Islet precursor cell (in vitro differentiated cells): ENCODE measurements at regions not wholly inside any gene's neighbourhood (a gene's known extent, or its start where the extent isn't known, plus 50 kb on each side); places are given as distances from the start of the nearest gene placed in this dataset.

Experiments used
- DNase-seq: peaks from one replicate; pipeline ENCODE4 v3.0.0-alpha.2; 2018

DNA sequence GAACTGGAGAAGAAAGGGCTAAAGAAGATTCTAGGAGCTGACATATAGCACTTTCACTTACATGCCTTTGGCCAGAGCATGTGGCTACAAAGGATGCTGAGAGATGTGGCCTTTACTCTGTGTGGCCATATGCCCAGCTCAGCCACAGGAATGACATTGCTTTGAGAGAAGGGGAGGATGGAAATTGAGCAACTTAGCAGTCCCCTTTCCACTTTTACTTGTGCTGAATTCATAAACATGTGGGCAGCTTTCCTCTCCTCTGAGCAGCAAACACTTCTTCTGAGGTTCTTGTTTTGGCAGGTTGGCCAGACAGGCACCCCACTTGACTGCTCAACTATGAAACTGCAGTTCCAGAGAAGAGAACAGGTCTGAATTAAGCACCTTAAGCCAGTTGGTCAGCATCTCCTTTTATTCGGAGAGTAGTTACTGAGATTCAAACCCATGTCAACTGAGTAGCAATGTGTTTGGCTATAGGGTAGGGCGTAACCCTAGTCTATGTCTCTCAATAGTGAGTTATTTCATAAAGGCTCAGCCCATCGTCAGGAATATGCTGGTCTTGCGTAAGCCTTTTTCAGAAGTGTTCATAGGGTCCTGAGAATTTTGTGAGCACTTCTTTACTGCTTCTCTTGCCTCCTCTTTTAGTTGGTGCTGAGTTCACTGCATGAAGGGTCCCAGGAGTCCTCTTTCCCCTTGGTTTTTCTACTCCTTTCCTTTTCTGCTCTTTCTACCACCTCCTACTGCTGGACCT, 134.5 kb downstream of the PALM2AKAP2 start:
- no peak for DNase-seq

DNA sequence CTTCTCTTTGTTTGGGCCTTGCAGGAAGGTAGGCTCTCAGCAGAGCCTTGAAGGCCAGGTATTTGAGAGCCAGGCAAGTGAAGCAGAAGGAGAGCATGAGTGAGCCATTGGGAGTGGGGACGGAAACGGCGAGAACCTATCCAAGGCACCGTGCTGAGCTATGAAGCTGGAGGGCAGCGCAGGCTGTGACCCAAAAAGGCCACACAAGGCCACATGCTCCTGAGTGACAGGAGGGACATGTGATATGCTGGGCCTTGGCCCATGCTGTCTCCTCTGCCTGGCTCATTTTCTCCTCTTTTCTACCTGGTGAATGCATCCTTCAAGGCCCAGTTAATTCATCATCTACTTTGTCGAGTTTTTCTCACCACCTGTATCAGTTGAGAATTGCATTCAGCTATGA, 136.3 kb downstream of the PALM2AKAP2 start:
- DNase-seq = no peak

DNA sequence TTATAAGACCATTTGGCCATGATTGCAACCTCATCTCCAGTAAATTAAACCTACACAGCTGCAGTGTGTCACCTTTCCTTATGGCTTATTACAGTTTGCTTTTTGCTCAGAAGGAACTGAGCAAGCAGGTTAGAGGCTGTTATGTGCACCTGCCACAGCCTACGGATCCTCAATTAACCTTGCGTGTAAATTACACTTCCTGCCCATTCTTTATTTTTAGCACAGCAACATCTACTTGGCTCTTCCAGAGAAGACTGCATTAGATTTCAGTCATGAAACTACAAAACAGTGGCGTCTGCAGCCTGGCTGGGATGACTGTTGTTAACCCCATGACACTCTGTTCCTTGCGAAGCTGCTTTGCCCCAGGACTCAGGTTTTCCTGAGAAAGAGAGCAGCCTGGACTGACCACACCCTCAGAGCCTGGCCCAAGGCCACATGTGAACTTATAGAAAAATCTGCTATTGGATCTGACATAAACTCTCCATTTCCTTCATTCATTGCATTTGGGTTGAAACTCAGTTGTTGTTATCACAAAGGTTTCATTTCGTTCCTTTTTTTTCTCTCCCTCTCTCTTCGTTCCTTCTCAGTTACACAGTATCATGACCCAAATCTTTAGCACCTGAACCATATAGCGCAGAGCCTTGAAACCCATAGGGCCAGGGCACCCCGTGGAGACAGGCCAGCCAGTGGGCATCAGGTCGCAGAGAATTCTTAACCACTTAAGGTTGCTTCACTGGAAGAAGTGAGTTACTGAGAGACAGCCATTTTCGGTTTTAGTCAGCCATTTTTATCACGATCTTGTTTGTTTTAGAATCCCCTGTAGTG, 138.6 kb downstream of the PALM2AKAP2 start:
- DNase-seq = no peak

DNA sequence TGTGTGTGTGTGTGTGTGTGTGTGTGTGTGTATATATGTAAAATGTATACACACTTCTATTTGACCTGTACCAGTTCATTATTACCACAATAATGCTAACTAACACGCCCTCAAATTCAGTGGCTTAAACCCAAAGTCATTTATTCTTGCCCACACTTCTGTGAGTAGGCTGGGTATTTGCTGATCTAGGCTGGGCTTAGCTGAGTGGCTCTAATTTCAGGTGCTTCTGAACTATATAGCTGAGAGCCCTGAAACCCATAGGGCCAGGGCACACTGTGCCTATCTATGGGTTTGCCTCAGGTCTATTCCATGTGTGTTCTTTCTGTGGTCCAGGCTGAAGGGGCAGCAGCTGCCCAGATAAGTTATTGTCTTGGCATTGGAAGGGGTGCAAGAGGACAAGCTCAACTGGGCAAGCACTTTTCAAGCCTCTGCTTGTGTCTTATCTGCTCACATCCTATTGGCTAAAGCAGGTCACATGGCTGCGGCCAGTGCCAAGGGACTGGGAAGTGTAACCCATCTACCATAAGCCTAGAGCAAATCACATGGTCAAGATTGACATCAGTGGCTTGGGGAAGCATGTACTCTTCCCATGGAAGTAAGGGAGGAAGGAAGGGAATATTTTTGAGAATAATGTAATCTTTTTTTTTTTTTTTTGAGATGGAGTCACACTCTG, 139.9 kb downstream of the PALM2AKAP2 start:
- no peak for DNase-seq

DNA sequence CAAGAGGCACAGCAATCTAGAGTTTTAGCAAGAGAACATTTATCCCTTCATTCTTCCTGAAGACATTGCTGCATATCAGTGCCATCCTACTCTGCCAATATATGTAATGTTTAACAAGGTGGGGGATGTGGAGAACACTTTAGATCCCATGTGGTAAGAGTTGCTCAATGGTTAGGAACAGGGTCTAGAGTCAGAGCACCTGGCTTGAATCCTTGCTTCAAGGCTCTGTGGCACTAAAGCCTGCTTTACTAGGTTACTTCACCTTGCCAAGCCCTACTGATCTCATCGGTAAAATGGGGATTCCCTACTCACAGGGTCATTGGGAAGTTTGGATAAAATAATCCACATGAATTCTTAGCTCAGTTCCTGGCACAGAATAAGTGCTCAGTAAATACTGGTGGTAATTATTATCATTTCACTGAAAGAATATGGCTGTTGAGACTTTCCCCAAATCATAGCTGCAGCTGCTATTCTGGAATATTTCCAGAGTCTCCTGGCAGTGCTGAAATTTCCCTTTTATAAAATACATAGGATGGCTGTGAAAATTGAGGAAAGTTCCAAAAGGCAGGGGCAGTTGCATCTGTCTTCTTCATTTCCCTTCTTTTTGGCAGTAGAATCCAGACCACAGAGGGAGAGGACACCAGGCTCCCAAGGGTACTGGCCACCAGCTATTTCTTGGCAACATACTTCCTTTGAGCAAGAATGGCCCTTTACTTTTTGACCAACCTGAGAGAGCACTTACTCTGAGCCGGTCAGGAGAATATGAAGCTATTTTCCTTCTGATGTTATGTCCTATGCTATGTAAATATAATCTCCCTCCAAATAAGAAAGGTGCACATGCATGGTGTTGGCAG, 142.8 kb downstream of the PALM2AKAP2 start:
- no peak for DNase-seq

DNA sequence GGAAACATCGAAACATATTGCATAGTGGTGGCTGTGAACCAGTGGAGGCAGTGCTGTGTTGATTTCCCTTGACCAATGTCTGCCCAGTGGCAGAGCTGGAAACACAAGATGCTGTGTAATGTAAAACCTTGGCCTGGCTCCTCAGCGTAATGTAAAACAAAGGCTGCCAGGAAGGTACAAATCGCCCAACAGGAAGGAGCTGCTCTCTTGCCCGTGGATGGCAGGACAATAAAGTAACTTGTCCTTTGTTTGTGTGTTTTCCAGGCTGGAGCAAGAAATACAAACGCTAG, 143.4 kb downstream of the PALM2AKAP2 start:
- no peak for DNase-seq

DNA sequence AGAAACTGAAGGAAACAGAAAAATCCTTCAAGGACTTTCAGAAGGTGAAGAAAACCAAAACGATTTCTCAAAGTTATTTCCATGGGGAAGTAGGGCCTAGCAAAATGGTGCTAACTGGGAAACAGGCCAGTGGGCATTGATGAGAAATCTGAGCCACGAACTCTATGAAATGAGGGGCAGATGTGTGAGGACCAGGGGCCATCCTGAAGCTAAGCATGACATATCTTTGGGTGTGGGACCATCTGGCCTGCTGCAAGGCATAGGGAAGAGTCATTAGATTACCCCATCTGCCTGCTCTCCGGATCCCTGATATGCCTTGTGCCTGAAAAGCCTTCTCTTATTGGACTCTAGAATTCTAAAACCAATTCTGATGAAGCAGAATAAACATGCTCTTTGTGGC, 143.8 kb downstream of the PALM2AKAP2 start:
- DNase-seq = no peak

DNA sequence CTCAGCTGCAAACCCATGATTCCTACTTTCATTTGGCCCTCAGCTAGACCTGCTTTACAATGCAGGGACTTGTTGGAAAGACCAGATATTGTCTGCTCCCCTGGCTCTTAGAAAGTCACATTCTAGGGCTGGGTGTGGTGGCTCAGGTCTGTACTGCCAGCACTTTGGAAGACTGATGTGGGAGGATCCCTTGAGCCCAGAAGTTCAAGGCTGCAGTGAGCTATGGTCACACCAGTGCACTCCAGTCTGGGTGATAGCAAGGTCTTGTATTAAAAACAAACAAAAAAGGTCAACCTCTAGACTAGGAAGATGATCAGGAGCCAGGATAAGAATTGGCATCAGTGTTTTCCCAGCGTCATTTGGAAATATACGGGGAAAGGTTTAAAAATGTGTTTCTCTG, 145.8 kb downstream of the PALM2AKAP2 start:
- no peak for DNase-seq

DNA sequence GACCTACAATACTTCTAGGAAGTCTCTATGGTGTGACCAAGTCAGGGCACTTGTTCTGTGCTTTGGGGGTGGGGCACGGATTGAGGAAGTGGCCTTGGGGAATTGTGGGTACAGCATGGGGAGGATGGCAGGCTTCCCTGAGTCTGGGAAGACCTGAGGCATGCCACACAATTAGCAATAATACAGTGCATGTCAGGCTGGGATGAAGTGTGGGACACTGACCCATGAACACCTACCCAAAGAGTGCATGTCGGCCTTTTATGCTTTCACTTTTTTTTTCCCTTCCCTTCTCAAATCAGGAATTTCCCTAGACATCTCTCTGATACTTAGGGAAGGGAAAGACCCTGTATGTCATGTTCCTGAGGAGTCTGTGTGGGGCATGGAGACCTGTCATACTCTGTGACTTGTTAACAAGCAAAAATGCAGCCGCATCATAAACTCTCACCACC, 146.4 kb downstream of the PALM2AKAP2 start:
- DNase-seq = no peak

DNA sequence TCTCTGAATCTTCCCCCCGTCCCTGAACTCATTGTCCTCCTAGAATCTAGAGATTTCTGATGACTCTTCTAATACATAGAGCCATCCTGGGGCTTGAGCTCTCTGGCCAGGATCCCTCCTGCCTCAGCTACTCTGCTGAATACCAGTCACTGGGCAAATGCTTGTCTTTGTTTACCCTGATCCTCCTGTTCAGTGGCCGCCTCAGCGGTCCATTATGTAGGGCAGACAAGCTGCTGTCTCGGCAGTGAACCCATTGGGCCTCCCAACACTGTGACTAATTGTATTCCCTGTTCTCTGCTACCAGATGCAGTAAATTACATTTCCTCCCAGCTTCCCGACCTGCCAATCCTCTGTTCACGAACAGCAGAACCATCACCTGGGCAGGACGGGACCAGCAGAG, 151.6 kb downstream of the PALM2AKAP2 start:
- DNase-seq = no peak

DNA sequence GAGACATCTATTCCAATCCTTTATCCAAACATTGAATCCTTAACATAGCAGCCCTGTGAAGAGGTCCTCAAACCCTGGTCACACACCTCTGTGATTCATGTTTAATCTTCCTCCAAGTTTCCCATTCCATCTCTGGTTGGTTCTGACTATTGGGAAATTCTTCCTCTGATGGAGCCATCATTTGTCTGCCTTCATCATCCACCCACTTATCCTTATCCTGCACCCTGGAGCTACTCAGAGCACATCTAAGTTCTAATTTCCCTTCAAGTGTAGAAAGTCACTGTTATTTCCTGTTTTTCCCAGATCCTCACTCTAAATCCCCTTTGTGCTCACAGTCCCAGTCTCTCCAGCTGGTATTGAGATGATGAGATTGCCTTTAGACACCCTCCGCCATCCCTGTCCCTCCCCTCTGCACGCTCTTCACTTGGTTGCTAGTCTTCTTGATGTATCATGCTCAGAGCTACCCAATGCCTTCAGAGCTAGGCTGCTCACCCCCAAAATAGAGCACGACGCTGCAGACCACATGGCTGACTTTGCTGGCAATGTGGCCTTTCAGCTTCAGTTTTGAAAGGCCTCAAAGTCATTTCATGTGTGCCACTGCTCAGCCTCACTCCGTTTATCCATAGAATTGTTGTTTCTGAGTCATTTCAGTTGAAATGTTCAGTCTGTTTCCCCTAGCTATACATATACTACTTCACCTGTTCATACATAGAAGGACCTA, 154.3 kb downstream of the PALM2AKAP2 start:
- DNase-seq = no peak

DNA sequence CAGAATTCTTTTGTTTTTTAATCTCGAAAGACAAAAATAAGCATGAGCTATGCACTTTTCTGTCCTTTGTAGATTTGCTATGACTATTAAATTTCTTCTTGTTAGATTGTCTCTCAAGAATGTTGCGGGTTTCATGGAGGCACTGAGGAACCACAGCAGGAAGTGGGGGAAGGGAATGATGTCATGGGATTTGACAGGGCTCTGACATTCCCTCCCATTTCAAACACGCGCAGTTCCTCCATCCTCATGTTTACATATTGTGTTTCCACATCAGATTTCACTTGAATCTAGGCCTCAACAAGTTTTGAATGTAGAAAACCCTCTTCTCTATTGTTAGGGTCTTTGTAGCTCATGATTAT, 154.8 kb downstream of the PALM2AKAP2 start:
- no peak for DNase-seq

DNA sequence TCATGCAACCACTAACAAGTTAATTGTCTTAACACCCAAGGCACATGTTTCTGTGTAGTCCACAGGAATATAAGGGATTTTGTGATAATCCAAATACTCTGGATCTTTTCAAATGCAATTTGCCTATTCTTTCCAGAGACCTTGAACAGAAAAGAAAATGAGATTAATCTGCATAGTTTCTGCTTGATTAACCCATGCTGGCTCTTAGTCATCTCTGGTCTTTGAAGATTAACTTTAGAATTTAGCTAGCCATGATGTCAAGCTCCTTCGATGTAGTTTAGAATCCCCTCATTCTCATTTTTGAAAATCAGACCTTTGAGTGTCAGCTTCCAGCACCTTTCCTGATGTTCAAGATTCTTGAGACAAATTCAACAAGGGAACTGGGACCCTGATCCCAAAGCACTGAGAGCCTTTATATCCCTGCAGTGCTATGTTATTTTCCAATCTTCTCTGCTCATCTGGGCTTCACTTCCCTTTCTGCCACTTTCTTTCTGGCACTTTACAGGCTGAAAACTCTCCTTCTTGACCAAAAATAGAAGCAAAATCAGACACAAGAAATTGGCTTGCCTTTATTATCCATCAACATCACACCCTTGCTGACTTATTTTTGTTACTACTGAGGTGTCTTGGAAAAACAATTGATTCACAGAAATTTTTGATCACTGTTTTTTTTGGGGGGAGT, 155.5 kb downstream of the PALM2AKAP2 start:
- DNase-seq = no peak

DNA sequence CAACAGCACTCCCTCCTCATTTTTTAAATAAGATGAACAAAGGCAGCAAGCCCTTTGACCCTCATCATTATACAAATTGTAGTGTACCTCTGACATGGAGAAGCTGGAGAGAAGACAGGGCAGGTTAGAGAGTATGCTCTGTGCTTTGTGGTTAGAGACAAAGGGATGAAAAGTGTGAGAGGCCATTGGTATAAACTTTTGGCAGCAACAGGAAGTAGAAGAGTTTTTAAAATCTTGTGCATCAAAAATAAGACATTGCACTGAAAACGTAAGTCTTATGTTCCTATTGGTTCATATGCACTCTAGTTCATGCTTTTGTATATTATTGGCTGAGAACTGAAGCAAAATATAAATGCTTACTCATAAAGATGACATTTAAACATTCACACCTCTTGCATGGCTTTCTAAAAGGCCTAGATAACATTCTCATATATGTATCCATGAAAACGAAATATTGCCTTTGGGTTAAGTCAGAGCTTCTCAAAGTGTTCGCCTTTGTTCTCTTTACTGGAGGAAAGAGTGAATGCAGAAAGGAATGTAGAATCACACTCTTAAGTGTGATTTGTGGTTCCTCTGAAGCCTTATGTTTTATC, 158.0 kb downstream of the PALM2AKAP2 start:
- no peak for DNase-seq

DNA sequence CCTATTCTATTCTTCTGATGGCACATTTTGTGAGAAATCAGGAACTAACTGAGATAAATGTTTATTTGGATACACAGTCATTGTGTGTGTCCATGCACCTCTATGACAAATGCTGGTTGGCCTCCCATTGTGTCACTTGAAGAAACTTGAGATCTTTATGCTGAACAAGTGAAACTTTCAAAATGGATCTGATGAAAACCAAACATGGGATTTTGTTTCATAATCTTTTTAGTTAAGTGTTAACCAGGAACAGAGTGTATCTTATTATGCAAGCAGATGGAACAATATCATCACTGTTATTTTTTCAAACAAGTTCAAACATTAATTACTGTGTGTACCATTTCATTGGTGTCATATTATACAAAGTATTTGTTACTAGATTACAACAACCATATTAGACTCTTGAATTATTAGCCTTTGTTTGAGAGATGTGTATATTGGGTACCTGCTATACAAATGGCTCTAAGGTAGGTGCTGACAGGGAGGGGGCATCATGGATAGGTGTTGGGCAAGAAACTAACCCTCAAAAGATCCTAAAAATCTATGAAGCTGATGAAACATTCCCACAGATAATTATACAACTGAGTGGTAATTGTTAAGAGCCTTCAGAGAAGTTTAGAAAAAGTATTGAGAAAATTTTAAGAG, 159.8 kb downstream of the PALM2AKAP2 start:
- DNase-seq = no peak

DNA sequence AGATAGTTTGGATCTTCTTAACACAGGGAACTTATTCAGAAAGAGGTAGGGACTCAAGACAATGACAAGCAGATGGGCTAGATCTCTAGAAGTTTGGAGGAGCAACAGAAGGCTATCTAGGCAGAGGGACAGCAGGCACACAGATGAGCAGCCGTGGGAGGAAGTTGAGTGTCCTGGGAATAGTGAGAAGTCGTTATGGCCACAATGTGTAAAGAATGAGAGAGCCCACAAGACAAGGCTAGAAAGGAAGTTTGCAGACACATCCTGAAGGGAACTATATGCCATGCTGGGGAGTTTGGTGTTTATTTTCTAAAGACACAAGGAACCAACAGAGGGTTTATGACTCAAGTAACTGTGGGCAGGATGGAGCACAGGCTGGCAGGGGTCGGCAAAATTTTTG, 160.6 kb downstream of the PALM2AKAP2 start:
- DNase-seq = no peak

DNA sequence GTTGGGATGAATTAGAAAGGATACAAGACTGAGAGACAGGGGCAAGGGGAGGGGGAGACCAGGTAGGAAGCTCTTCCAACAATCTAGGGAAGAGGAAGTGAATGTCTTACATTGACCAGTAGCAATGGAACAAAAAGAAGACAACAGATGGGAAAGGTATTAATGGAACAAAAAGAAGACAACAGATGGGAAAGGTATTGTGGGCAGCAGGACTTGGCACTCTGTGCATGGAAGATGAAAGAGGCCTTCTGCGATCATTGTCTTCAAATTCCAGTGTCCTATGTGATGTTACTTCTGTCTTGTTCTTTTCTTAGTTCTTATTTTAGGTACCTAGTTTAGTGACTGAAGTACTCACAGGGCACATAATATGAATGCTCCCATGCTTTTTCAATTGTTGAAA, 161.8 kb downstream of the PALM2AKAP2 start:
- DNase-seq = no peak

DNA sequence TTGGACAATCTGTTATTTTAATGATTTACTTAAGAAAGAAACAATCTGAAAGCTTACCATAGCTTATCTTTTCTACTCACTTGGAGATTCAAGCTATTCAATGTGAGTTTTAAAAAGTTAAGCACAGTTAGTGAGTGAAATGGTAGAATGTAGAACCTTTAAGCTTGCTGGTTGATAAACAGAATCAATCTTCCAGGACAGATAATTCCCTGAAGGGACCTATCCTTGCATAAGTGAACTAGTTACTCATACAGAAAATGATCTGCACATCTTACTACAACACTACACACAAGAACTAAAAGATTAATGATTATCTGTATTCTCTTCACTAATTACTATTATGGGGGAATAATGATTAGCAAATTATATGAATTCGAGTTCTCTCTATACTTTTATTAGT, 165.6 kb downstream of the PALM2AKAP2 start:
- DNase-seq = no peak

DNA sequence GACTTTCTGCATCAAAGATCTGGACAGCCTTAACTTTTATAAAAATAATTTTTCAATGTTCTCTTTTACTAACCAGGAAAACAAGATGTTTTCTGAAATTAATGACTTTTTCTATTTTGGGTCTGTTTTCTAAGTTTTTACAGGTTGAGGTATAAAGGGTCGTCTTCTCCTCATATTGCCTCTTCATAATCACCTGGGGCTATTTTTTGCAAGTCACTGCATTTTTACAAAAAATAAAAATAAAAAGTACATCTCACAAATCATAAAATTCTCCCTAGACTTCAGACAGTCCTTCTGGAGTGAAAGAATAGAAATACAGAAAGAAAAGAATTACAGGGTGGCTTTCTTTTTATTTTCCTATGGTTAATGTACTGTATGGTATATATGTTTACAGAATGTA, 168.5 kb downstream of the PALM2AKAP2 start:
- DNase-seq = no peak

DNA sequence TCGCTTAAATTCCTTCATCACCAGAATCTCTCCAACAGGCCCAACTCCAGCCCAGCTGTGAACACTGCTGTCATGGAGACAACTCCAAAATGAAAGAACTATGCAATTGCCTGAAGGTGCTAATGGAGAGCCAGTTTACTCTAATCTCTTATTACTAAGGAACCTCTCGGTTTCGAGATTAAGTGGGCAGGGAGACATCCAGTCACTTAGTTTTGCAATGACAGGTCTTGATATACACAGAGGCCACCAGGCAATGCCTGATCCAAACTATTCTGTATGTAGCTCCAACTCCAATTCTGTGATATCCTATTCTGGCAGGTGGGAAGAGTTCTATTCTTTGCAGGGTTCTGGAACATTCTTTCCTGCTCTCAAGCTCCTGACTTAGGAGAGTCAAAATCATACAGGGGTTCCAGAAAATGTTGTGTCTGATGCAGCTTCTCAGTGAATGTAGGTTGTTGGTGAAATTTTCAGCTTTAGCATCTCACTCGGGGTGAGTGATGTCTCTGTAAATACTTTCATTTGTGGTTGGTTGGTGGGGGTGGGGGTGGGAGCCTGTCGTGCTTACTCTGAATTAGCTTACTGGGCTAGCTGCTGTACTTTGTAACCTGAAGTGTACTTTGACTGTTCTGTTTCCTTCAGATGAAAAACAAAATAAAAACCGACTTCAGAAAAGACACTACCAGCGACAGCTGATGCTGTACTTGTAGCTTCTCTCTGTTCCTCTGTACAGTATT, 170.9 kb downstream of the PALM2AKAP2 start:
- DNase-seq = no peak
